Naive thymus-derived CD4-positive, alpha-beta T cell (primary cell): ENCODE measurements at regions not wholly inside any gene's neighbourhood (a gene's known extent, or its start where the extent isn't known, plus 50 kb on each side); places are given as distances from the start of the nearest gene placed in this dataset.

Experiments used
- ATAC-seq: fragments of 150-1000 bp; cut with Tn5 transposase; 2 replicates; pipeline ENCODE4 v1.10.0; 2021; ENCODE audit warnings: mild to moderate bottlenecking, moderate library complexity
- CTCF ChIA-PET: fragments of 350-600 bp; sonication (Branson Sonifier 250); formaldehyde crosslinking; loops from one replicate; lab custom pipeline; 2021; ENCODE audit warnings: antibody characterized with exemption; lab: Charles Lee
- POLR2A ChIA-PET: fragments of 350-600 bp; sonication (Branson Sonifier 250); formaldehyde crosslinking; loops from one replicate; lab custom pipeline; 2021; ENCODE audit warnings: antibody characterized with exemption, inconsistent platforms; lab: Charles Lee
- DNase-seq, 9 donors: peaks; one replicate each; pipeline versions ENCODE4 v3.0.0 to v3.0.0-alpha.2; 2020 to 2022; ENCODE audit warnings: mixed read lengths in 1 of 9
- H3K27ac ChIP-seq: one replicate; pipeline ENCODE4 v1.7.0; 2013; ENCODE audit warnings: mild to moderate bottlenecking, low read depth, low read length, moderate library complexity
- H3K27me3 ChIP-seq, 2 donors: one replicate each; pipeline ENCODE4 v1.7.0; 2013; ENCODE audit warnings: low read length in 2 of 2, mild to moderate bottlenecking in 2 of 2, moderate library complexity in 2 of 2; ENCODE audit not compliant: control insufficient read depth in 2 of 2, insufficient read depth in 2 of 2
- H3K36me3 ChIP-seq, 3 experiments: 1 replicate in 2 of 3; 2 replicates in 1 of 3; pipeline ENCODE4 v1.7.0; 2013; ENCODE audit warnings: low read length in 3 of 3, mild to moderate bottlenecking in 3 of 3, moderate library complexity in 1 of 3; ENCODE audit not compliant: insufficient read depth in 3 of 3, control insufficient read depth in 2 of 3
- H3K4me1 ChIP-seq, 2 donors: one replicate each; pipeline ENCODE4 v1.7.0; 2013; ENCODE audit warnings: low read length in 2 of 2, mild to moderate bottlenecking in 2 of 2, moderate library complexity in 1 of 2; ENCODE audit not compliant: control insufficient read depth in 2 of 2, insufficient read depth in 2 of 2
- H3K4me3 ChIP-seq: 2 replicates; pipeline ENCODE4 v1.7.0; 2013; ENCODE audit warnings: mild to moderate bottlenecking, low read length
- H3K9me3 ChIP-seq, 3 experiments: 1 replicate in 2 of 3; 2 replicates in 1 of 3; pipeline ENCODE4 v1.7.0; 2013; ENCODE audit warnings: low read length in 3 of 3; ENCODE audit not compliant: control insufficient read depth in 2 of 3
- H3K27ac Mint-ChIP-seq, 9 donors: one replicate each; pipeline ENCODE4 v1.8.0; 2020 to 2022; ENCODE audit warnings: mixed read lengths in 9 of 9, mild to moderate bottlenecking in 8 of 9, moderate library complexity in 5 of 9, inconsistent platforms in 2 of 9
- H3K27me3 Mint-ChIP-seq, 5 donors: one replicate each; pipeline ENCODE4 v1.8.0; 2021 to 2022; ENCODE audit warnings: mixed read lengths in 5 of 5, mild to moderate bottlenecking in 1 of 5
- H3K36me3 Mint-ChIP-seq, 5 donors: one replicate each; pipeline ENCODE4 v1.8.0; 2020 to 2022; ENCODE audit warnings: mixed read lengths in 5 of 5, mild to moderate bottlenecking in 3 of 5, inconsistent platforms in 1 of 5
- H3K4me1 Mint-ChIP-seq, 7 donors: one replicate each; pipeline ENCODE4 v1.8.0; 2020 to 2022; ENCODE audit warnings: mixed read lengths in 7 of 7, mild to moderate bottlenecking in 3 of 7, inconsistent platforms in 1 of 7
- H3K4me3 Mint-ChIP-seq, 10 donors: one replicate each; pipeline ENCODE4 v1.8.0; 2020 to 2022; ENCODE audit warnings: mild to moderate bottlenecking in 10 of 10, mixed read lengths in 10 of 10, moderate library complexity in 6 of 10, inconsistent platforms in 2 of 10
- H3K9me3 Mint-ChIP-seq, 11 donors: one replicate each; pipeline ENCODE4 v1.8.0; 2020 to 2022; ENCODE audit warnings: mixed read lengths in 11 of 11, mild to moderate bottlenecking in 4 of 11, inconsistent platforms in 1 of 11, moderate library complexity in 1 of 11
- intact Hi-C, 2 donors: fragments of 100-400 bp; cut with micrococcal nuclease; formaldehyde crosslinking; loops; one replicate each; pipeline ENCODE4 v1.15.1; 2023

DNA sequence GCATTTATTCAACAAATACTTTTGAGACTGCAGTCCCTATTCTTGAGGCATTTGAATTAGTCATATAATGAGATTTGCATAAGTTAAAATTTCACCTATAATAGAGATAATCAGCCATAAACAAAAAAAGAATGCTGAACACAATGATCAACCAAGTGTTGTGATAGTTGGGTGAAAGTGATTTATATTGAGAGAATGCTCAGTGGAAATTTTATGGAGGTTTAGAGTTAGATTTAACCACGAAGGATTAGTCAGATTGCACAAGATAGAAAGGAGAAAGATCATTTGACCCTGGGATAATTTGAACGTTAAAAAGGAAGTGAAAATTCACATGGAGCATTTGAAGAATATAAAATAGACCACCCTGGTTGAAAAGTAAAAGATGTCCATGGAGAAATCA, 356.2 kb downstream of the NPR3 start:
- H3K4me1 ChIP-seq: no peaks in the 10 kb centered on the region
- no peak overlapping the region for H3K27ac ChIP-seq
- Mint-ChIP-seq H3K27ac (no peak overlapping the region), H3K9me3 (peaks cover 0 to 4% (median 0%) of the 10 kb centered on the region in 11 donors), H3K36me3 (no peaks in the 10 kb centered on the region), H3K4me3 (no peak overlapping the region), H3K4me1 (no peaks in the 10 kb centered on the region), H3K27me3 (no peaks in the 10 kb centered on the region)
- intact Hi-C loops: no loop called here
- H3K27me3 ChIP-seq: no peaks in the 10 kb centered on the region
- CTCF ChIA-PET: no interaction called here
- H3K36me3 ChIP-seq: no peaks in the 10 kb centered on the region
- H3K4me3 ChIP-seq: no peak overlapping the region
- DNase-seq: no peak
- no peak for ATAC-seq
- POLR2A ChIA-PET: no interaction called here
- H3K9me3 ChIP-seq: no peaks in the 10 kb centered on the region

DNA sequence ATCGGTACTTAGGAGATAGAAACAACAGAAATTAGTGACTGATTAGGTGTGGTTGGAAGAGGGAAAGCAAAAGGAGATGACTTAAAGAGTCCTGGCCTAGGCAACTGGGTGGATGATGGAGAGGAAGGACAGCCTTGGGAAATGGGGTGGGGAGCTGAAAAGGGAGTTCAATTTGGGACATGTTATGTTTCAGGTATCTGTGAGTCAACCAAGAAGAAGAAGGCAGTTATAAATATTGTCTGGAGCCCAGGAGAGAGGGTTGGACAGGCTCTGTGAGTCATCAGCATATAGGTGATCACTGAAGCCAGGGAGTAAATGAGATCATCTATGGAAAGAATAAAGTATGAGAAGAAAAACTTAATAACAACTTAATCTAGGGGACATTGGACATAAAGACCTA, 357.7 kb downstream of the NPR3 start:
- H3K4me1 ChIP-seq: no peaks in the 10 kb centered on the region
- H3K27me3 Mint-ChIP-seq: no peaks in the 10 kb centered on the region
- ChIA-PET POLR2A (no interaction called here), CTCF (no interaction called here)
- no peak overlapping the region for H3K4me3 ChIP-seq
- H3K9me3 Mint-ChIP-seq: peaks cover 0 to 4% (median 1%) of the 10 kb centered on the region in 11 donors
- intact Hi-C loops: no loop called here
- H3K27ac ChIP-seq: no peak overlapping the region
- H3K27ac Mint-ChIP-seq: no peak overlapping the region
- no peaks in the 10 kb centered on the region for H3K36me3 ChIP-seq
- H3K36me3 Mint-ChIP-seq: no peaks in the 10 kb centered on the region
- no peaks in the 10 kb centered on the region for H3K4me1 Mint-ChIP-seq
- ATAC-seq (no peak), DNase-seq (no peak)
- H3K4me3 Mint-ChIP-seq: no peak overlapping the region
- H3K9me3 ChIP-seq: no peaks in the 10 kb centered on the region
- no peaks in the 10 kb centered on the region for H3K27me3 ChIP-seq

DNA sequence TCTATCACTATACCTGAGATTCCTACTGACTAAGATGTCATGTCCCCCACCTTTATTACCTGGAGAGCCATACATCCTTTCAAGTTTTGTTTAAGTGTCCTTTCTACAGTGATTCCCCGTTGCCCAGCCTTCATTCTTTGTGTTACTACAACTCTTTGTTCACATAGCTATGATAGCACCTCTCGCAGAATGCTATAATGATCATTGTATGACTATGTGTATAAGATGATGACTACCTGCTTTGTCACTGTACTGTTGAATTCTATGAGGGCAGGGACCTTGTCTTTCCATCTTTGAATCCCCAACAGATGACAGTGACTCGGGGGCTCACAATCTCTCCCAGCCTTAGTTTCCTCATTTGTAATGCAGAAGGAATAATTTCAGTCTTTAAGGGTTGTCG, 361.2 kb downstream of the NPR3 start:
- POLR2A ChIA-PET: no interaction called here
- H3K4me1 Mint-ChIP-seq: no peaks in the 10 kb centered on the region
- Histone ChIP-seq H3K27me3 (no peaks in the 10 kb centered on the region), H3K36me3 (no peaks in the 10 kb centered on the region), H3K4me1 (no peaks in the 10 kb centered on the region), H3K4me3 (no peak overlapping the region), H3K9me3 (no peaks in the 10 kb centered on the region), H3K27ac (no peak overlapping the region)
- H3K27me3 Mint-ChIP-seq: no peaks in the 10 kb centered on the region
- no peak overlapping the region for H3K27ac Mint-ChIP-seq
- intact Hi-C loops: no loop called here
- DNase-seq (no peak), ATAC-seq (no peak)
- no peak overlapping the region for H3K4me3 Mint-ChIP-seq
- peaks cover 0 to 4% (median 0%) of the 10 kb centered on the region in 11 donors for H3K9me3 Mint-ChIP-seq
- CTCF ChIA-PET: no interaction called here
- H3K36me3 Mint-ChIP-seq: no peaks in the 10 kb centered on the region

DNA sequence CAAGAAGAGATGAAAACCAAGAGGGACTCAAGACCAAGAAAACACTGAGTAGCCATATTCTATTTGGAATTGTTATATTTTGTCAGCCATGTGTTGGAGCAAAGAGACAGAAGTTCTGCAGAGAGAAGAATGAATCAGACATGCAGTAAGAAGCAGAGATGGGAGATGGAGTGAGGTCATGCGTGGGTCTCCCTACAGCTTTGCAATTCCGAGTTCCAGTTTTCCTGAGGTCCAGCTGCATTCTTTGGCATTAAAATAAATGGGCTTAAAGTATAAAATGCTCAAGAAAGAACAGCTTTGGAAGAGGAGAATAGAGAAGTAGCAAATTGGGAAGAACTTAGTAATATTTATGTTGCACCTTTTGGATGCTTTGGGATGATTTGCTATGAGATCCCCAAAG, 361.6 kb downstream of the NPR3 start:
- no peaks in the 10 kb centered on the region for H3K4me1 ChIP-seq
- ATAC-seq (no peak), DNase-seq (no peak)
- no peak overlapping the region for H3K4me3 ChIP-seq
- H3K27me3 ChIP-seq: no peaks in the 10 kb centered on the region
- Mint-ChIP-seq H3K36me3 (no peaks in the 10 kb centered on the region), H3K27me3 (no peaks in the 10 kb centered on the region), H3K27ac (no peak overlapping the region), H3K9me3 (peaks cover 0 to 7% (median 0%) of the 10 kb centered on the region in 11 donors), H3K4me1 (no peaks in the 10 kb centered on the region), H3K4me3 (no peak overlapping the region)
- CTCF ChIA-PET: no interaction called here
- H3K27ac ChIP-seq: no peak overlapping the region
- POLR2A ChIA-PET: no interaction called here
- H3K9me3 ChIP-seq: no peaks in the 10 kb centered on the region
- intact Hi-C loops: no loop called here
- H3K36me3 ChIP-seq: no peaks in the 10 kb centered on the region

DNA sequence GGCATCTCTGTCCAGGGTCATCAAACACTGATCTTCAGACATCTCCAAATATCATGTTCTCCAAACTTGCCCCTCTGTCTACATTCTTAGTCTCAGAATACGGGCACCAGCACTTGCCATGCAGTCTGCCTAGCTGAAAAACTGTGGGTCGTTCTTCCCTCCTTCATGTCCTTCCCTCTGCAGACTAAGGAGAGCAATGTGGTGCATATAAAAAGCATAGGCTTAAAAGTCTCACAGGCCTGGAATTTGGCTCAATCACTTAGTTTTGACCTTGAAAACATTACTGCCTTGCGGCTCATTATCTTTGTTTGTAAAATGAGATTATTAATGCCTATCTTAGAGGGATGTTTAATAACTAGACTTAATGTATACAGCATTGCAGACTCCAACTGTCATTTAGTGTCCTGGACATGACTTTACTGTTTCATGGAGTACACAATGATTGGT, 362.8 kb downstream of the NPR3 start:
- ATAC-seq: no peak
- no peak overlapping the region for H3K27ac ChIP-seq
- no peak for DNase-seq
- H3K9me3 ChIP-seq: no peaks in the 10 kb centered on the region
- H3K4me3 ChIP-seq: no peak overlapping the region
- no peak overlapping the region for H3K27ac Mint-ChIP-seq
- no peak overlapping the region for H3K4me3 Mint-ChIP-seq
- no peaks in the 10 kb centered on the region for H3K4me1 Mint-ChIP-seq
- H3K27me3 Mint-ChIP-seq: no peaks in the 10 kb centered on the region
- no peaks in the 10 kb centered on the region for H3K36me3 ChIP-seq
- H3K36me3 Mint-ChIP-seq: no peaks in the 10 kb centered on the region
- CTCF ChIA-PET: no interaction called here
- POLR2A ChIA-PET: no interaction called here
- peaks cover 0 to 9% (median 0%) of the 10 kb centered on the region in 11 donors for H3K9me3 Mint-ChIP-seq
- H3K27me3 ChIP-seq: no peaks in the 10 kb centered on the region
- intact Hi-C loops: no loop called here
- no peaks in the 10 kb centered on the region for H3K4me1 ChIP-seq

DNA sequence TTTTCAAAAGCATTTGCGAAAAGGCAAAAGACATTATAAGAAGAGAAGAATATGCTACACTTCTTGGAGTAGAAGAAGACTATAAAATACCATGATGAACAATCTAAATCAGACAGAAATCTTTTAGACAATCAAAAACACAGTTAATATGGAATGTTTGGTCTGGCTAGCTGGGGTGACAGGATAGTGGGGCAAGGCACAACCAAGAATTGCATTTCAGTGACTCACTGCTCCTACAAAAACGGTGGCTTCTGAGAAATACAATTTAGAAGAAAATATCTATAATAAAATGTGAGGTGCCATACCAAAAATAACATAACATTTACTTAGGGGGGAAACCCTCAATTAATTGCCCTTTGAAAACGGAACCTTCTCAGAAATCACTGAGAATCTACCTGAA, 363.4 kb downstream of the NPR3 start:
- intact Hi-C loops: no loop called here
- no peaks in the 10 kb centered on the region for H3K4me1 ChIP-seq
- Mint-ChIP-seq H3K27ac (no peak overlapping the region), H3K4me1 (no peaks in the 10 kb centered on the region), H3K9me3 (peaks cover 0 to 9% (median 0%) of the 10 kb centered on the region in 11 donors), H3K4me3 (no peak overlapping the region), H3K36me3 (no peaks in the 10 kb centered on the region), H3K27me3 (no peaks in the 10 kb centered on the region)
- H3K9me3 ChIP-seq: no peaks in the 10 kb centered on the region
- DNase-seq: no peak
- no peak for ATAC-seq
- no peaks in the 10 kb centered on the region for H3K36me3 ChIP-seq
- H3K4me3 ChIP-seq: no peak overlapping the region
- no peak overlapping the region for H3K27ac ChIP-seq
- POLR2A ChIA-PET: no interaction called here
- H3K27me3 ChIP-seq: no peaks in the 10 kb centered on the region
- CTCF ChIA-PET: no interaction called here

DNA sequence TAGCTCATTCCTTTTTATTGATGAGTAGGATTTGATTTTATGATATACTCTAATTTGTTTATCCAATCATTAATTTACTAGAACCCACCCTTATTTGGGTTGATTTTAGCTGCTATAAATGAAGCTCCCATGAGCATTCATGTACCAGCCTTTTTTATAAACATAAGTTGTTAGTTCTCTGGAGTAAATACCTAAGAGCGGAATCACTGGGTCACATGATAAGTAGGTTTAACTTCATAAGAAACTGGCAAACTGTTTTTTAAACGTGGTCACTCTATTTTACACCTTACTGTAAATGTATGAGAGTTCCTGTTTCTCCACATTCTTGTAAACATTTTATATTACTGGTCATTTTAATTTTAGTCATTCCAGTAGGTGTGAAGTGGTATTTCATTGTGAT, 364.6 kb downstream of the NPR3 start:
- Mint-ChIP-seq H3K9me3 (peaks cover 0 to 9% (median 2%) of the 10 kb centered on the region in 11 donors), H3K27me3 (no peaks in the 10 kb centered on the region), H3K4me3 (no peak overlapping the region), H3K27ac (no peak overlapping the region), H3K36me3 (no peaks in the 10 kb centered on the region), H3K4me1 (no peaks in the 10 kb centered on the region)
- intact Hi-C loops: no loop called here
- Histone ChIP-seq H3K36me3 (no peaks in the 10 kb centered on the region), H3K4me3 (no peak overlapping the region), H3K27ac (no peak overlapping the region), H3K4me1 (no peaks in the 10 kb centered on the region), H3K9me3 (no peaks in the 10 kb centered on the region), H3K27me3 (no peaks in the 10 kb centered on the region)
- ATAC-seq: no peak
- no peak for DNase-seq
- CTCF ChIA-PET: no interaction called here
- POLR2A ChIA-PET: no interaction called here
